ENCODE measurements at regions not wholly inside any gene's neighbourhood (a gene's known extent, or its start where the extent isn't known, plus 50 kb on each side); places are given as distances from the start of the nearest gene placed in this dataset.

DNA sequence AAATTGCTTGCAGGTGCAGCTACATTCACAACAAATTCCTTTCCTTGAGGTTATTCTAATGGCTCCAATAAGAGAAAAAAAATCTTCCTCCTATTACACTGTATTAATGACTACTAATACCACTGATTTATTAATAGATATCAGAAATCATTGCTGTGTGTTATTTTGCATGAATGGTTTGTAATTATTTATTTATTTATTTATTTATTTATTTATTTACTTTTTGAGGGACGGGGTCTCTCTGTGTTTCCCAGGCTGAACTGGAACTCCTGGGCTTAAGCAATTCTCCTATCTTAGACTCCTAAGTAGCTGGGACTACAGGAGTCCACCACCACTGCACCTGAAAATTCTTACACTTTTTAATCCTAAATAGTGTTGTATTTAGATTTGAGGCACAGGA lies 390.4 kb downstream of the SI start:
- no peak for TF ChIP-seq POLR2AphosphoS5 (IDR thresholded peaks at IDR 0.05)
- no peak for TF ChIP-seq POLR2A (IDR thresholded peaks at IDR 0.05; ENCODE audit: low read depth)
- TF ChIP-seq, protein P1, sequence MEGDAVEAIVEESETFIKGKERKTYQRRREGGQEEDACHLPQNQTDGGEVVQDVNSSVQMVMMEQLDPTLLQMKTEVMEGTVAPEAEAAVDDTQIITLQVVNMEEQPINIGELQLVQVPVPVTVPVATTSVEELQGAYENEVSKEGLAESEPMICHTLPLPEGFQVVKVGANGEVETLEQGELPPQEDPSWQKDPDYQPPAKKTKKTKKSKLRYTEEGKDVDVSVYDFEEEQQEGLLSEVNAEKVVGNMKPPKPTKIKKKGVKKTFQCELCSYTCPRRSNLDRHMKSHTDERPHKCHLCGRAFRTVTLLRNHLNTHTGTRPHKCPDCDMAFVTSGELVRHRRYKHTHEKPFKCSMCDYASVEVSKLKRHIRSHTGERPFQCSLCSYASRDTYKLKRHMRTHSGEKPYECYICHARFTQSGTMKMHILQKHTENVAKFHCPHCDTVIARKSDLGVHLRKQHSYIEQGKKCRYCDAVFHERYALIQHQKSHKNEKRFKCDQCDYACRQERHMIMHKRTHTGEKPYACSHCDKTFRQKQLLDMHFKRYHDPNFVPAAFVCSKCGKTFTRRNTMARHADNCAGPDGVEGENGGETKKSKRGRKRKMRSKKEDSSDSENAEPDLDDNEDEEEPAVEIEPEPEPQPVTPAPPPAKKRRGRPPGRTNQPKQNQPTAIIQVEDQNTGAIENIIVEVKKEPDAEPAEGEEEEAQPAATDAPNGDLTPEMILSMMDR (IDR thresholded peaks at IDR 0.05): no peak
- TF ChIP-seq EP300 (IDR thresholded peaks at IDR 0.05): no peak
- intact Hi-C loops (cut with DNase I): no loop called here
- 74% methylated on average over 1 of the region's 1 CpG for WGBS
- H3K27ac ChIP-seq (replicated peaks in 1 of 4): no peak overlapping the region
- H3K9me3 ChIP-seq: no peaks in the 10 kb centered on the region
- no peaks in the 10 kb centered on the region for H3K27me3 ChIP-seq
- DNase-seq (ENCODE audit: extremely low spot score): no peak
- no peaks in the 10 kb centered on the region for H3K36me3 ChIP-seq
- no peak overlapping the region for H3K4me3 ChIP-seq
- H3K4me1 ChIP-seq: no peaks in the 10 kb centered on the region

DNA sequence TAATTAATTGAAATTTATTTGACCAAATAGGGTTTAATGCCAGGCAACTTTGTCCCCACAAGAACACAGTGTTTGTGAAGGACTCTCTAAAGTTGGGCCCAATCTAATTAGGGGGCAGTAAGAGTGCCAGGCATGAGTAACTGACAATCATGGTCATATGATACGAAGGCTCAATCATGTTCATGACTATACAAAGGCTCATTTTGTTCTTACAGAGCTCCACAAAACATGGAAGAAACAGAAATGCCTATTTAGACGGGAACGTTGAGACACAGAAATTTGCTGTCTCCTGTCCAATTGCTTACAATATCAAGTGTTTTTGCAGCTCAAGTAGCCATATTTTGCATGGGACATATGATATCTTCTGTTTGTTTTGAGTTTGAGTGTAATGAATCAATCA lies 391.1 kb downstream of the SI start:
- WGBS: 66% methylated on average over 3 of the region's 3 CpGs
- TF ChIP-seq, protein P1 (IDR thresholded peaks at IDR 0.05): no peak
- Histone ChIP-seq H3K4me1 (no peaks in the 10 kb centered on the region), H3K36me3 (no peaks in the 10 kb centered on the region), H3K27me3 (no peaks in the 10 kb centered on the region), H3K27ac (replicated peaks in 1 of 4) (no peak overlapping the region), H3K9me3 (no peaks in the 10 kb centered on the region), H3K4me3 (no peak overlapping the region)
- intact Hi-C loops (cut with DNase I): no loop called here
- no peak for DNase-seq (ENCODE audit: extremely low spot score)

DNA sequence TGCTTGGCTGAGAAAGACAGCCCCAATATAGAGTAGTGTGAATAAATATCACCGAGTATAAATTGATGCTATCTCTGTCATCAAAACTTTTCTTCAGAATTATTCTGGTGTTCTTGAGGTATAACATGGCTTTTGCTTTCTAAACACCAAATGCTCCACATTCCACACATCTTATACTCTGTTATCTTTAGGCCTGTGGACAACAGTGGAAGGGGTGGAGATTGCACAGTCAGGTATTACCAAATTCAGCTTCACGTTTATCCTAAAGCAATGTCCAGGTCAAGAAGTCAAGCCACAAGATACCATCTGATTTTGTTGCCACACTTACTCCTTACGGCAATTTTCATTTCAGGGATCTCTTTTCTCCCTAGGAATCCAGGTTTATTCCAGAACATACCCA lies 394.8 kb downstream of the SI start:
- 62% methylated on average over 3 of the region's 3 CpGs for WGBS
- Histone ChIP-seq H3K4me3 (no peak overlapping the region), H3K36me3 (no peaks in the 10 kb centered on the region), H3K9me3 (no peaks in the 10 kb centered on the region), H3K27me3 (no peaks in the 10 kb centered on the region), H3K4me1 (no peaks in the 10 kb centered on the region), H3K27ac (replicated peaks in 1 of 4) (no peak overlapping the region)
- DNase-seq (ENCODE audit: extremely low spot score): no peak
- intact Hi-C loops (cut with DNase I): no loop called here
- TF ChIP-seq POLR2AphosphoS5 (IDR thresholded peaks at IDR 0.05) (no peak), EP300 (IDR thresholded peaks at IDR 0.05) (no peak)

DNA sequence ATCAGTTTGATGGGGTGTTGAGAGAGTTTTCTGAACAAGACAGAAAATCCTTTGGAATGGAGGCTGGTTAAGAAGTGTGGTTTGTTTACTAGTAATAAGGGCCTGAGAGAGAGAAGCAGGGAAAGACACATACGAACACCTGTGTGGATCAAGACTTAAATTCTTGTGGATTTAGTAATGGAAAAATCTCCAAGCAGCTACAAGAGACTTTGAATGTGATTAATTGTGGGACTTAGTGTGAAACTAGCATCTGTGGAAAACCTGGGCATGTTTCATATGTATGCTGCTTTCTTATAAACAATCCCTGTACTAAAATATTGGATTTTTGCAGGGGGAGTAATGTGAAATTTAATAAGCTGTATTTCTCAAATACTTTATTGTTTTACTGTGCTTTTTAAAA lies 399.1 kb downstream of the SI start:
- H3K27ac ChIP-seq (replicated peaks in 1 of 4): no peak overlapping the region
- WGBS: 54% methylated on average over 1 of the region's 1 CpG
- intact Hi-C loops (cut with DNase I): no loop called here
- no peaks in the 10 kb centered on the region for H3K27me3 ChIP-seq
- no peak overlapping the region for H3K4me3 ChIP-seq
- no peaks in the 10 kb centered on the region for H3K36me3 ChIP-seq
- no peaks in the 10 kb centered on the region for H3K4me1 ChIP-seq
- no peak for DNase-seq (ENCODE audit: extremely low spot score)
- TF ChIP-seq, protein P1 (IDR thresholded peaks at IDR 0.05): no peak
- TF ChIP-seq EP300 (IDR thresholded peaks at IDR 0.05): no peak
- TF ChIP-seq POLR2A (IDR thresholded peaks at IDR 0.05; ENCODE audit: low read depth): no peak
- TF ChIP-seq POLR2AphosphoS5 (IDR thresholded peaks at IDR 0.05): no peak
- H3K9me3 ChIP-seq: no peaks in the 10 kb centered on the region

DNA sequence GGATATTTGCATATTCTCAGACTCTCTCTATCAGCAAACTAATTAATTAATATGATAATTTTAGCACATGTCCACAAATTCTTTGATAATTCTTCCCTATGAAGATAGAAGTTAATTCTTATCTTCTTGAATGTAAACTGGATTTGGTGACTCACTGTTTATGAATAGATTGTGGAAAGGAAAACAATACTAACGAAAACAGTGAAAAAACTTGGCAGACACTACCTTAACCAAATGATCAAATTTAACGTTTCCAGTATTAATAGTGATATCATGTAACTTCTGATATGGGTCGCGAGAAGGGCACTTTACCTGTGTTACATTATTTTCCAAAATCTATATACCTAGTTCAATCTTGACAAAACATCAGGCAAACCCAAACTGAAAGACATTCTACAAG lies 401.0 kb downstream of the SI start:
- Histone ChIP-seq H3K36me3 (no peaks in the 10 kb centered on the region), H3K4me3 (no peak overlapping the region), H3K4me1 (no peaks in the 10 kb centered on the region), H3K27ac (replicated peaks in 1 of 4) (no peak overlapping the region), H3K9me3 (no peaks in the 10 kb centered on the region), H3K27me3 (no peaks in the 10 kb centered on the region)
- no peak for DNase-seq (ENCODE audit: extremely low spot score)
- 79% methylated on average over 4 of the region's 4 CpGs for WGBS
- intact Hi-C loops (cut with DNase I): no loop called here
- no peak for TF ChIP-seq POLR2A (IDR thresholded peaks at IDR 0.05; ENCODE audit: low read depth)
- TF ChIP-seq, protein P1 (IDR thresholded peaks at IDR 0.05): no peak
- TF ChIP-seq POLR2AphosphoS5 (IDR thresholded peaks at IDR 0.05): no peak
- TF ChIP-seq EP300 (IDR thresholded peaks at IDR 0.05): no peak
